CD4-positive, alpha-beta T cell treated with Interferon gamma for 1 hour (primary cell): ENCODE measurements at regions not wholly inside any gene's neighbourhood (a gene's known extent, or its start where the extent isn't known, plus 50 kb on each side); places are given as distances from the start of the nearest gene placed in this dataset.

Experiments
- DNase-seq: peaks from one replicate; pipeline ENCODE4 v3.0.0-alpha.2; 2020

- DNase-seq: no peak
Observed at GRCh38 chr5:167968837-167969236, 322.6 kb upstream of the WWC1 start.

- DNase-seq: no peak
Observed at GRCh38 chr5:167969998-167970397, 321.4 kb upstream of the WWC1 start.

- DNase-seq: no peak
Observed at GRCh38 chr5:167971706-167972105, 319.7 kb upstream of the WWC1 start.

GRCh38 chr5:167973126-167973525 is 318.3 kb upstream of the WWC1 start:
- no peak for DNase-seq

- no peak for DNase-seq
Observed at GRCh38 chr5:167984951-167985350, 306.5 kb upstream of the WWC1 start.

GRCh38 chr5:167985373-167985772 is 306.1 kb upstream of the WWC1 start:
- DNase-seq: no peak

- DNase-seq: no peak
Observed at GRCh38 chr5:167987490-167988280, 303.8 kb upstream of the WWC1 start.

- DNase-seq: no peak
Observed at GRCh38 chr5:167992868-167993267, 298.6 kb upstream of the WWC1 start.

- DNase-seq: no peak
Observed at GRCh38 chr5:167993771-167994170, 297.7 kb upstream of the WWC1 start.

GRCh38 chr5:167995844-167996425 is 295.5 kb upstream of the WWC1 start:
- no peak for DNase-seq

GRCh38 chr5:167998148-167998767 is 293.2 kb upstream of the WWC1 start:
- no peak for DNase-seq

- DNase-seq: no peak
Observed at GRCh38 chr5:167999182-167999581, 292.3 kb upstream of the WWC1 start.

- DNase-seq: no peak
Observed at GRCh38 chr5:168001318-168001717, 290.1 kb upstream of the WWC1 start.

- no peak for DNase-seq
Observed at GRCh38 chr5:168002116-168002515, 289.3 kb upstream of the WWC1 start.

GRCh38 chr5:168005093-168005492 is 286.4 kb upstream of the WWC1 start:
- no peak for DNase-seq

GRCh38 chr5:168005936-168006335 is 285.5 kb upstream of the WWC1 start:
- DNase-seq: no peak

- no peak for DNase-seq
Observed at GRCh38 chr5:168006456-168007130, 284.9 kb upstream of the WWC1 start.

GRCh38 chr5:168007286-168007685 is 284.2 kb upstream of the WWC1 start:
- no peak for DNase-seq

- DNase-seq: no peak
Observed at GRCh38 chr5:168008555-168008954, 282.9 kb upstream of the WWC1 start.

GRCh38 chr5:168011096-168011495 is 280.3 kb upstream of the WWC1 start:
- DNase-seq: no peak

- no peak for DNase-seq
Observed at GRCh38 chr5:168012006-168012405, 279.4 kb upstream of the WWC1 start.

GRCh38 chr5:168013546-168013945 is 277.9 kb upstream of the WWC1 start:
- no peak for DNase-seq

- DNase-seq: no peak
Observed at GRCh38 chr5:168014433-168015123, 276.9 kb upstream of the WWC1 start.
